SK-N-SH treated with all-trans-retinoic acid at 6 μM for 48 hours (cell line): ENCODE measurements at regions not wholly inside any gene's neighbourhood (a gene's known extent, or its start where the extent isn't known, plus 50 kb on each side); places are given as distances from the start of the nearest gene placed in this dataset.

ENCODE experiments used
- ATAC-seq: fragments of 200-7000 bp; cut with Tn5 transposase; 3 replicates; pipeline ENCODE4 v1.9.1; 2020; ENCODE audit warnings: mild to moderate bottlenecking, moderate library complexity
- ARNTL ChIP-seq: fragments of 450-650 bp; formaldehyde crosslinking; IDR thresholded peaks from 2 replicates; pipeline ENCODE4 v1.5.0; 2020; ENCODE audit warnings: low read depth, mild to moderate bottlenecking, moderate library complexity, borderline replicate concordance
- BACH2 ChIP-seq: fragments of 250-450 bp; sonication (Bioruptor Pico); IDR thresholded peaks from 2 replicates; pipeline ENCODE4 v1.9.0; 2021; ENCODE audit warnings: mild to moderate bottlenecking, borderline replicate concordance
- CREB5 ChIP-seq: fragments of 250-450 bp; sonication (Bioruptor Pico); IDR thresholded peaks from 2 replicates; pipeline ENCODE4 v1.5.1; 2020; ENCODE audit warnings: low read depth, mild to moderate bottlenecking, moderate library complexity
- CSDC2 ChIP-seq: fragments of 250-450 bp; sonication (Bioruptor Pico); IDR thresholded peaks from 2 replicates; pipeline ENCODE4 v1.5.0; 2020; ENCODE audit warnings: mild to moderate bottlenecking, moderate library complexity
- ESRRG ChIP-seq: fragments of 250-450 bp; sonication (Bioruptor Pico); IDR thresholded peaks from 2 replicates; pipeline ENCODE4 v1.6.1; 2021; ENCODE audit warnings: mild to moderate bottlenecking
- ISL1 ChIP-seq: fragments of 250-450 bp; sonication (Bioruptor Pico); IDR thresholded peaks from 2 replicates; pipeline ENCODE4 v2.1.2; 2022; ENCODE audit warnings: mild to moderate bottlenecking, moderate library complexity
- OSR1 ChIP-seq: fragments of 250-450 bp; sonication (Bioruptor Pico); IDR thresholded peaks from 2 replicates; pipeline ENCODE4 v1.8.0; 2022; ENCODE audit warnings: moderate library complexity, mild to moderate bottlenecking, inconsistent platforms
- PPARA ChIP-seq: fragments of 250-450 bp; sonication (Bioruptor Pico); IDR thresholded peaks from 2 replicates; pipeline ENCODE4 v1.5.0; 2020; ENCODE audit warnings: mild to moderate bottlenecking, borderline replicate concordance
- SNAI2 ChIP-seq: fragments of 250-450 bp; sonication (Bioruptor Pico); IDR thresholded peaks from 2 replicates; pipeline ENCODE4 v1.5.0; 2020; ENCODE audit warnings: mild to moderate bottlenecking, moderate library complexity
- TCF4 ChIP-seq: fragments of 250-450 bp; sonication (Bioruptor Pico); IDR thresholded peaks from 2 replicates; pipeline ENCODE4 v1.8.0; 2021; ENCODE audit warnings: mild to moderate bottlenecking, moderate library complexity, borderline replicate concordance
- TOX ChIP-seq: fragments of 250-450 bp; sonication (Bioruptor Pico); IDR thresholded peaks from 2 replicates; pipeline ENCODE4 v1.8.0; 2021; ENCODE audit warnings: mild to moderate bottlenecking, moderate library complexity, borderline replicate concordance
- ZC3H10 ChIP-seq: fragments of 250-450 bp; sonication (Bioruptor Pico); IDR thresholded peaks from 2 replicates; pipeline ENCODE4 v1.5.1; 2021; ENCODE audit warnings: mild to moderate bottlenecking, moderate library complexity
- ZFP30 ChIP-seq: fragments of 450-650 bp; formaldehyde crosslinking; IDR thresholded peaks from 2 replicates; pipeline ENCODE4 v1.5.0; 2022; ENCODE audit warnings: mild to moderate bottlenecking, moderate library complexity
- ZNF565 ChIP-seq: fragments of 450-650 bp; formaldehyde crosslinking; conservative IDR thresholded peaks from 2 replicates; pipeline ENCODE4 v1.5.0; 2020; ENCODE audit warnings: low read depth, mild to moderate bottlenecking, moderate library complexity
- ZNF70 ChIP-seq: fragments of 450-650 bp; formaldehyde crosslinking; IDR thresholded peaks from 2 replicates; pipeline ENCODE4 v1.5.0; 2020; ENCODE audit warnings: mild to moderate bottlenecking, moderate library complexity
- ZNF8 ChIP-seq: fragments of 450-650 bp; formaldehyde crosslinking; IDR thresholded peaks from 2 replicates; pipeline ENCODE4 v1.5.0; 2020; ENCODE audit warnings: mild to moderate bottlenecking, moderate library complexity
- TF ChIP-seq, protein P1 (sequence below): fragments of 250-450 bp; sonication (Bioruptor Pico); IDR thresholded peaks from 2 replicates; pipeline ENCODE4 v1.8.0; 2020; ENCODE audit warnings: mild to moderate bottlenecking, moderate library complexity, borderline replicate concordance
- TF ChIP-seq, protein P2 (sequence below): fragments of 250-450 bp; sonication (Bioruptor Pico); IDR thresholded peaks from 2 replicates; pipeline ENCODE4 v1.5.1; 2021; ENCODE audit warnings: mild to moderate bottlenecking, moderate library complexity
- TF ChIP-seq, protein P3 (sequence below): fragments of 250-450 bp; sonication (Bioruptor Pico); IDR thresholded peaks from 2 replicates; pipeline ENCODE4 v1.5.0; 2020; ENCODE audit warnings: mild to moderate bottlenecking, moderate library complexity

DNA sequence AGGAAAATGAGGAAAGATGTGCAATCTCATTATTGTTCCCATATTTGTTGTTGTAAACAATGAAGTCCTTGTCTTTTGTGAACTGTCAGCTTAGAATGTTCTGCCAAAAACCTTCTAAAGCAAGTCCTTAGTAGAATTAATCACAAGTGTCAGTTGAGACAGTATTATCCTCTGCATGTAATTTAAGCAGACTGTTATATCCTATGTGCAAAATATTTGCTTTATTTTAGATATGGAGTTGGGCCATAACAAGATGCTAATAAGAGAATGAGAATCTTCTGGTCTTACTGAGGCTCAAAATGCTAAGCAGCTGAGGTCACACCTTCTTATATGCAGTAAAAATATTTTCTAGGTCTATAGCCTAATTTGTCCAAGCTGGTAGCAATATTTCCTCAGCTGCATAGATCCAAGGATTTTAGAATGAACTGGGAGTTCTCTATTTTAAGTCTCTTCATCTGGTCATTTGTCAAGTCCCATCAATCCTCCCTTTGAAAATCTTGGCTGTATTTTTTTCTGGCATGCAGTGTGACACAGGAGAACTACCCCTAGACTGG, 222.3 kb upstream of the NAV3 start:
- ATAC-seq, result peak; percentile 70
- TF ChIP-seq, protein P1, sequence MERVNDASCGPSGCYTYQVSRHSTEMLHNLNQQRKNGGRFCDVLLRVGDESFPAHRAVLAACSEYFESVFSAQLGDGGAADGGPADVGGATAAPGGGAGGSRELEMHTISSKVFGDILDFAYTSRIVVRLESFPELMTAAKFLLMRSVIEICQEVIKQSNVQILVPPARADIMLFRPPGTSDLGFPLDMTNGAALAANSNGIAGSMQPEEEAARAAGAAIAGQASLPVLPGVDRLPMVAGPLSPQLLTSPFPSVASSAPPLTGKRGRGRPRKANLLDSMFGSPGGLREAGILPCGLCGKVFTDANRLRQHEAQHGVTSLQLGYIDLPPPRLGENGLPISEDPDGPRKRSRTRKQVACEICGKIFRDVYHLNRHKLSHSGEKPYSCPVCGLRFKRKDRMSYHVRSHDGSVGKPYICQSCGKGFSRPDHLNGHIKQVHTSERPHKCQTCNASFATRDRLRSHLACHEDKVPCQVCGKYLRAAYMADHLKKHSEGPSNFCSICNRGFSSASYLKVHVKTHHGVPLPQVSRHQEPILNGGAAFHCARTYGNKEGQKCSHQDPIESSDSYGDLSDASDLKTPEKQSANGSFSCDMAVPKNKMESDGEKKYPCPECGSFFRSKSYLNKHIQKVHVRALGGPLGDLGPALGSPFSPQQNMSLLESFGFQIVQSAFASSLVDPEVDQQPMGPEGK, result no peak
- TF ChIP-seq ZC3H10 (CRISPR knock-in tag) (no peak), ISL1 (CRISPR knock-in tag) (no peak), ZFP30 (CRISPR knock-in tag) (no peak), PPARA (CRISPR knock-in tag) (no peak), ZNF8 (no peak), SNAI2 (CRISPR knock-in tag) (no peak)
- TF ChIP-seq, protein P2, sequence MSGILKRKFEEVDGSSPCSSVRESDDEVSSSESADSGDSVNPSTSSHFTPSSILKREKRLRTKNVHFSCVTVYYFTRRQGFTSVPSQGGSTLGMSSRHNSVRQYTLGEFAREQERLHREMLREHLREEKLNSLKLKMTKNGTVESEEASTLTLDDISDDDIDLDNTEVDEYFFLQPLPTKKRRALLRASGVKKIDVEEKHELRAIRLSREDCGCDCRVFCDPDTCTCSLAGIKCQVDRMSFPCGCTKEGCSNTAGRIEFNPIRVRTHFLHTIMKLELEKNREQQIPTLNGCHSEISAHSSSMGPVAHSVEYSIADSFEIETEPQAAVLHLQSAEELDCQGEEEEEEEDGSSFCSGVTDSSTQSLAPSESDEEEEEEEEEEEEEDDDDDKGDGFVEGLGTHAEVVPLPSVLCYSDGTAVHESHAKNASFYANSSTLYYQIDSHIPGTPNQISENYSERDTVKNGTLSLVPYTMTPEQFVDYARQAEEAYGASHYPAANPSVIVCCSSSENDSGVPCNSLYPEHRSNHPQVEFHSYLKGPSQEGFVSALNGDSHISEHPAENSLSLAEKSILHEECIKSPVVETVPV (CRISPR knock-in tag), result no peak
- TF ChIP-seq, protein P3, sequence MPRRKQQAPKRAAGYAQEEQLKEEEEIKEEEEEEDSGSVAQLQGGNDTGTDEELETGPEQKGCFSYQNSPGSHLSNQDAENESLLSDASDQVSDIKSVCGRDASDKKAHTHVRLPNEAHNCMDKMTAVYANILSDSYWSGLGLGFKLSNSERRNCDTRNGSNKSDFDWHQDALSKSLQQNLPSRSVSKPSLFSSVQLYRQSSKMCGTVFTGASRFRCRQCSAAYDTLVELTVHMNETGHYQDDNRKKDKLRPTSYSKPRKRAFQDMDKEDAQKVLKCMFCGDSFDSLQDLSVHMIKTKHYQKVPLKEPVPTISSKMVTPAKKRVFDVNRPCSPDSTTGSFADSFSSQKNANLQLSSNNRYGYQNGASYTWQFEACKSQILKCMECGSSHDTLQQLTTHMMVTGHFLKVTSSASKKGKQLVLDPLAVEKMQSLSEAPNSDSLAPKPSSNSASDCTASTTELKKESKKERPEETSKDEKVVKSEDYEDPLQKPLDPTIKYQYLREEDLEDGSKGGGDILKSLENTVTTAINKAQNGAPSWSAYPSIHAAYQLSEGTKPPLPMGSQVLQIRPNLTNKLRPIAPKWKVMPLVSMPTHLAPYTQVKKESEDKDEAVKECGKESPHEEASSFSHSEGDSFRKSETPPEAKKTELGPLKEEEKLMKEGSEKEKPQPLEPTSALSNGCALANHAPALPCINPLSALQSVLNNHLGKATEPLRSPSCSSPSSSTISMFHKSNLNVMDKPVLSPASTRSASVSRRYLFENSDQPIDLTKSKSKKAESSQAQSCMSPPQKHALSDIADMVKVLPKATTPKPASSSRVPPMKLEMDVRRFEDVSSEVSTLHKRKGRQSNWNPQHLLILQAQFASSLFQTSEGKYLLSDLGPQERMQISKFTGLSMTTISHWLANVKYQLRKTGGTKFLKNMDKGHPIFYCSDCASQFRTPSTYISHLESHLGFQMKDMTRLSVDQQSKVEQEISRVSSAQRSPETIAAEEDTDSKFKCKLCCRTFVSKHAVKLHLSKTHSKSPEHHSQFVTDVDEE (CRISPR knock-in tag), result no peak

GRCh38 chr12:77606348-77606747, 224.3 kb upstream of the NAV3 start:
- no peak for TF ChIP-seq ESRRG (CRISPR knock-in tag)
- TF ChIP-seq ZNF565, result no peak
- no peak for TF ChIP-seq ZFP30 (CRISPR knock-in tag)
- TF ChIP-seq TCF4 (CRISPR knock-in tag), result no peak
- no peak for TF ChIP-seq BACH2 (CRISPR knock-in tag)
- no peak for TF ChIP-seq OSR1 (CRISPR knock-in tag)
- TF ChIP-seq, protein P3 (CRISPR knock-in tag), result no peak
- no peak for TF ChIP-seq ZC3H10 (CRISPR knock-in tag)
- ATAC-seq, result no peak

DNA sequence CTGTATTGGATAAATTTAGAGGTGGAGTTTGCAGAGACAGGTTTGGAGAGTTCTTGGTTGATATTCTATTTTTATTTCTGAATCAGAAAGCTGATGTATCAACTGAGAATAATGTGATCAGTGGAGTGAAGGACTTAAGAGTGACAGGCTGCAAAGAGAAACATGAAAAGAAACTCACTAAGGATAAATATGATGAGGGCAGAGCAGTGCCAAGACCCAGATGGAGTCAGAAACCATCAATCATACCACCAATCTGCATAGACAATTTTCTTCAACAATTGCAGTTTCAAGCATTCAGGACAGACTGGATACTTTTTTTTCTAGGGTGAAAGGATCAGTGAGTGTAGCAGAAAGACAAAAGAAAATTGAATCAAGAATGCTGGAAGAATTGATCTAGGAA, 226.7 kb upstream of the NAV3 start:
- ATAC-seq, result no peak
- no peak for TF ChIP-seq CSDC2 (CRISPR knock-in tag)
- no peak for TF ChIP-seq ISL1 (CRISPR knock-in tag)
- TF ChIP-seq CREB5 (CRISPR knock-in tag), result no peak
- TF ChIP-seq TOX (CRISPR knock-in tag), result no peak
- no peak for TF ChIP-seq ZC3H10 (CRISPR knock-in tag)
- no peak for TF ChIP-seq ARNTL (CRISPR knock-in tag)
- no peak for TF ChIP-seq ZNF565
- TF ChIP-seq ZNF70 (CRISPR knock-in tag), result no peak
- no peak for TF ChIP-seq PPARA (CRISPR knock-in tag)
- no peak for TF ChIP-seq ZNF8
- no peak for TF ChIP-seq BACH2 (CRISPR knock-in tag)
